ENCODE measurements at regions not wholly inside any gene's neighbourhood (a gene's known extent, or its start where the extent isn't known, plus 50 kb on each side); places are given as distances from the start of the nearest gene placed in this dataset.
"Not testable (repeated sequence)": the region's sequence is repeated elsewhere in the genome, so short reads cannot be mapped to it uniquely, and the experiment has no call there.

DNA sequence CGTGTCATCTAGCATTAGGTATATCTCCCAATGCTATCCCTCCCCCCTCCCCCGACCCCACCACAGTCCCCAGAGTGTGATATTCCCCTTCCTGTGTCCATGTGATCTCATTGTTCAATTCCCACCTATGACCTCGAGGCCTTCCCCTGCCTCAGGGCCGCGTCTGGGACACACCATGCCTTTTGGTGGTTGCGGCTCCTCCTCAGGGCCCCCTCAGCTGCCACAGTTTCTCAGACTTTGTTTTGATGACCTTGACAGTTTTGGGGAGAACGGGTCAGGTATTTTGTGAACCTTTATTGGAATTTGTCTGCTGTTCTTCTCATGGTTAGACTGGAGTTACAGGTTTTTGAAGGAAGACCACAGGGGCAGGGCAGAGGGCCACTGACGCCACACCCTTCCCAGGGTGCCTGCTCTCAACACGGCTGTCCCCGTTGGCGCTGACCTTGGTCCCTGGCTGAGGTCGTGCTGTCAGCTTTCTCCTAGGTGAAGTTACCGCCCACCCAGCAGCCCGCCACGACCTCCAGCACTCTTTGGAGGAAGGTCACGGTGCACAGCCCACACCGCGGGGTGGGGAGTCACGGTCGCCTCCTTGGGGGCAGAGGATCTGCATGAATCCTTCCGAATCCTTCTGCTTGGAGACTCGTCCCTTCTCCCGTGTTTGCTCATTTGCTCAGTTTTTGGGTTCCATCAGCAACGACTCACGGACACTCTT, 130.5 kb downstream of the KIF26A start:
- TF ChIP-seq, protein P1, sequence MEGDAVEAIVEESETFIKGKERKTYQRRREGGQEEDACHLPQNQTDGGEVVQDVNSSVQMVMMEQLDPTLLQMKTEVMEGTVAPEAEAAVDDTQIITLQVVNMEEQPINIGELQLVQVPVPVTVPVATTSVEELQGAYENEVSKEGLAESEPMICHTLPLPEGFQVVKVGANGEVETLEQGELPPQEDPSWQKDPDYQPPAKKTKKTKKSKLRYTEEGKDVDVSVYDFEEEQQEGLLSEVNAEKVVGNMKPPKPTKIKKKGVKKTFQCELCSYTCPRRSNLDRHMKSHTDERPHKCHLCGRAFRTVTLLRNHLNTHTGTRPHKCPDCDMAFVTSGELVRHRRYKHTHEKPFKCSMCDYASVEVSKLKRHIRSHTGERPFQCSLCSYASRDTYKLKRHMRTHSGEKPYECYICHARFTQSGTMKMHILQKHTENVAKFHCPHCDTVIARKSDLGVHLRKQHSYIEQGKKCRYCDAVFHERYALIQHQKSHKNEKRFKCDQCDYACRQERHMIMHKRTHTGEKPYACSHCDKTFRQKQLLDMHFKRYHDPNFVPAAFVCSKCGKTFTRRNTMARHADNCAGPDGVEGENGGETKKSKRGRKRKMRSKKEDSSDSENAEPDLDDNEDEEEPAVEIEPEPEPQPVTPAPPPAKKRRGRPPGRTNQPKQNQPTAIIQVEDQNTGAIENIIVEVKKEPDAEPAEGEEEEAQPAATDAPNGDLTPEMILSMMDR (conservative IDR thresholded peaks at IDR 0.05; ENCODE audit: low read depth, low read length): no peak
- H3K4me3 ChIP-seq (ENCODE audit: low read depth, low read length): no peak overlapping the region
- DNase-seq (ENCODE audit: low read depth): no peak

DNA sequence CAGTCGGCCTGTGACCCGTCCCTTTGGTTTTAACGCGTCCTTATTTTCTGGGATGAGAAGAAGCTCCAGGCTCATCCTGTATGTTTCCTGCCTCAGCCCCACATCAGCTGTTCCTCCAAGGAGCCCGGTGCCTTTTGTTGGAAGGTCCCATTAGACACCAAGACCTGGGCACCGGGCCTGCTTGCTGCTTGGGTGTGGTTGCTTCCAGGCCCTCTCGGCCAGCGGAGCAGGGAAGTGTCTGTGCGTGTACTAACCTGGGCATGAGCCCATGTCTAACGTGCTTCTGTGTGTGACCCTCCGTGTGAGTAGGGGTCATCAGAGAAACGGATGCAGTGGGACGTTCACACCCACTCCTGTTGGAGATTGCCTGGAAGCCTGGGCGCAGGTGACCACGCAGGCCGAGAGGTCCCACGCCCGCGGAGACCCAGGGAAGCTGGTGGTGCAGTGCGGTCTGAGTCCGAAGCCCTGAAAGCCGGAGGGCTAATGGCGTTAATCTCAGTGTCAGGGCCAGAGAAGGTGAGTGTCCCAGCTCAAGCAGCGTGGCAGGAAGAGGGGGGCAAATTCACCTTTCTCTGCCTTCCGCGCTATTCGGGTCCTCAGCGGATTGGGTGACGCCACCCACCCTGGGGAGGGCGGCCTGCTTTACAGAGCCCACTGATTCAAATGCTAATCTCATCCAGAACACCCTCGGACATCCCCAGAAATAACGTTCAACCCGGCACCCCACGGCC, 131.3 kb downstream of the KIF26A start:
- H3K4me3 ChIP-seq (ENCODE audit: low read depth, low read length); DNase-seq (ENCODE audit: low read depth): not testable (repeated sequence)

DNA sequence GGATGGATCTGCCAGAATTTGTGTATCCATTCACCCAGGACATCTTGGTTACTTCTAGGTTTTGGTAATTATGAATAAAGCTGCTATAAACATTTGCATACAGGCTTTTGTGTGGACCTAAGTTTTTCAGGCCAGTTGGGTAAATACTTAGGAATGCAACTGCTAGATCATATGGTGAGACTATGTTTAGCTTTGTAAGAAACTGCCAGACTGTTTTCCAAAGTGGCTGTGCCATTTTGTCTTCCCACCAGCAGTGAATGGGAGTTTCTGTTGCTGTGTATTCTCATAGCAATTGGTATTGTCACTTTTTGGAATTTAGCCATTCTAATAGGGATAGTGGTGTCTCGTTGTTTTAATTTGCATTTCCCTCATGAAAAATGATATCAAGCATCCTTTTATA, 133.0 kb downstream of the KIF26A start:
- TF ChIP-seq, protein P1 (conservative IDR thresholded peaks at IDR 0.05; ENCODE audit: low read depth, low read length): no peak
- DNase-seq (ENCODE audit: low read depth): peak; percentile 8
- no peak overlapping the region for H3K4me3 ChIP-seq (ENCODE audit: low read depth, low read length)

DNA sequence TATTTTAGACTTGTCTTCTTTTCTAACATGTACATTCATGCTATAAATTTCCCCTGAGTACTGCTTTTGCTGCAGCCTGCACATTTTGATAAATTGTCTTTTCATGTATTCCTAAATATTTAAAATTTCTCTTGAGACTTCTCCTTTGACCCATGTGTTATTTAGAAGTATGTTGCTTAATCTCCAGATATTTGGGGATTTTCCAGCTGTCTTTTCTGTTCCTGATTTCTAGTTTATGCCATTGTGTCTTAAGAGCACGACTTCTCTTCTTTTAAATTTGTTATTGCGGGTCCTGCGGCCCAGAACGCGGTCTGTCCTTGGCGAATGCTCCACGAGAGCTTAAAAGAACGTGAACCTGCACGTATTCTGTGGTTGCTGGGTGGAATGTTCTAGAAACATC, 136.4 kb downstream of the KIF26A start:
- H3K4me3 ChIP-seq (ENCODE audit: low read depth, low read length): no peak overlapping the region
- TF ChIP-seq, protein P1 (conservative IDR thresholded peaks at IDR 0.05; ENCODE audit: low read depth, low read length): no peak
- no peak for DNase-seq (ENCODE audit: low read depth)

DNA sequence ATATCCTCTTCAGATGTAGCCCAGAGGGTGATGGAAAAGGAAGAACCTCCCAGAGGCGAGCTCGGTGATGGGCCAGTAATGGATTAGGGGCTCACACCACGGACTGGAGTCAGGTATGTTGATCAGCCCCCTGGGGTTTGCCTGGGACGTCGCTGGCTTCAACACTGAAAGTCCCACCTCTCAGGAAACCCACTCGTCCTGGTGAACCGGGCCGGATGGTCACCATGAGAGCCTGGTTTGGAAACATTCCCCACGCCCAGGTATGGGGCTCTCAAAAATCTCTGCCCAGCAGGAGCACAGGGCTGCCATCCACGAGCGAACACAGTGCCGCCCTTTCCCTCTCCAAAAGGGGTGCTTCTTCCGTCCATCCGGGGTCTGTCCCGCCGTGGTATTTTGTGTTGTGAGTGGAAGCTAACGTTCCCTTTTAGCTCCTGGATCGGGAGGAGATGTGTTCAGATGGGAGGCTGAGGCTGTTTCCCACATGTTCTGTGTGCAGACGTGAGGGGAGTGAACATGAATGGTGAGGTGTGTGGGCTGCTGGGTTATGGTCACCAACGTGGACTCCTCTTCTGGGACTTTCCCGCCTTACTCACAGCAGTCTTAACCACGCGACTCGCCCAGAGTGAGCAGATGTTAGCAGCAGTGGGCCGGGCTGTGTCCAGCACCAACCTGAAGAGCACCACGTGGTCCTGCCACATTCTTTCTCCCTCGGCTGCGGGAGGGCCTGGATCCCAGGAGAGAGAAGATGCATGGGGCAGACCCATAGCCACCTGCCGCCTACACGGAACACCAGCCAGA, 139.2 kb downstream of the KIF26A start:
- TF ChIP-seq, protein P1 (conservative IDR thresholded peaks at IDR 0.05; ENCODE audit: low read depth, low read length): no peak
- no peak overlapping the region for H3K4me3 ChIP-seq (ENCODE audit: low read depth, low read length)
- no peak for DNase-seq (ENCODE audit: low read depth)

DNA sequence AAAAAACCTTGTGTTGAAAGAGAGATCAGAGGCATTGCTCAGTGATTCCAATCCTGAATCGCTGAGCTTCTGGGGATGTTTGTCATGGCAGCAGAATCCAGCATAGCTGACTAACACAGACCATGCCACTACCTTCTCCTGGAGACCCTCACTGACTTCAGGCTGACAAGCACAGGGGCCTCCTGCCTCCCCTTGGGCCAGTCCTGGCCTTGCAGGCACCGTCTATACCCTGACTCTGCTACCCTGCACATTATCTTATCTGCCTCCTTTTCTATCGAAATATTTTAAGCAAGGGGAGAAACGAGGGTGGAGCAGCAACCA, 139.8 kb downstream of the KIF26A start:
- H3K4me3 ChIP-seq (ENCODE audit: low read depth, low read length): no peak overlapping the region
- TF ChIP-seq, protein P1 (conservative IDR thresholded peaks at IDR 0.05; ENCODE audit: low read depth, low read length): no peak
- DNase-seq (ENCODE audit: low read depth): no peak

DNA sequence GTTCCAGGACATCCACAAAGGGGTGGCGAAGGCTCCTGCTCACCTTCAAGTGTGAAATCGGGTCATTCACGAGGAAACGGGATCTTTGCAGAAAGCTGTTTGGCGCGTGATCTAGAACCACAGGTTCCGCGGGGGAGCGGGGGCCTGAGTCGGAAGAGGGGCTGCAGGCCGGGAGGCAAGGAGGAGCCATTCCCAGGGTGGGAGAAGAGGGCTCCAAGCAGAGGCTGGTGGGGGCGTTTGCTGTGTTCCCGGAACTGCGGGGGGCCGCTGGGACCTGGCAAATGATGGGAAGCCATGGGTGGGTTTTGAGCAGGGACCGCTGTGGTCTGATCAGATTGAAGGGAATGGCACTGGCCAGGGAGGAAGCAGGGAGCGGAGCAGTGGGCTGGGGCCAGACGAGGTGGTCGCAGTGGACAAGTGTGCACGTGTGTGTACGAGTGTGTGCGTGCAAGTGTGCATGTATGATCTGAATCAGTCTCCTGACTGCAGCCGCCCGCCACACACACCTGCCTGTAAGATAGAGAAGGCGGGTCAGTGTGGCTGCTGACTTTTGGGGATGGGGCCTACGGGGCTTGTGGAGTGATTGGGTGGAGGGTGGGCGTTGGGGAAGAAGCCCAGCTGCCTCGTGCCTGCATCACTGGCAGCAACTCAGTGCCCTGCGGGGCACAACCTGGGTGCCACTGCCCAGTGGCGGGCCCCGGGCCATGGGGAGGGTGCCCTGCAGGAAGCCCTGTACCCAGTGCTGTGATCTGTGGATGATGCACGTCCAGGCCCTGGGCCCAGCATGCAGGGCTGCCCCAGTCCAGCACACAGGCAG, 141.9 kb downstream of the KIF26A start:
- no peak for DNase-seq (ENCODE audit: low read depth)
- H3K4me3 ChIP-seq (ENCODE audit: low read depth, low read length): no peak overlapping the region
- TF ChIP-seq, protein P1 (conservative IDR thresholded peaks at IDR 0.05; ENCODE audit: low read depth, low read length): no peak
